IMR-90 (cell line): ENCODE measurements at regions not wholly inside any gene's neighbourhood (a gene's known extent, or its start where the extent isn't known, plus 50 kb on each side); places are given as distances from the start of the nearest gene placed in this dataset.

Source experiments
- ATAC-seq: fragments of 200-7000 bp; cut with Tn5 transposase; 2 replicates; pipeline ENCODE4 v1.9.1; 2020; ENCODE audit warnings: low read depth, mild to moderate bottlenecking, moderate library complexity
- BruUV-seq: library from RNA; stranded (reverse); fragments of 400-500 nt; replicated peaks from 2 replicates; lab custom pipeline; 2021; lab: Mats Ljungman, UMichigan
- CTCF ChIA-PET: fragments of 300-600 bp; formaldehyde crosslinking; extraction: SDS; loops from one replicate; lab custom pipeline; 2021; ENCODE audit warnings: antibody characterized with exemption; lab: Yijun Ruan, JAX
- POLR2A ChIA-PET: fragments of 300-600 bp; sonication (Branson Sonifier 250); formaldehyde crosslinking; loops from one replicate; lab custom pipeline; 2022; ENCODE audit warnings: antibody characterized with exemption; ENCODE audit not compliant: unreplicated experiment; lab: Charles Lee
- DNase-seq: peaks from one replicate; pipeline ENCODE4 v3.0.0; 2013
- H2AFZ ChIP-seq: replicated peaks from 2 replicates; pipeline ENCODE3; 2013; ENCODE audit warnings: low read length, mild to moderate bottlenecking; ENCODE audit not compliant: poor library complexity
- H2AK5ac ChIP-seq: 2 replicates; pipeline ENCODE4 v1.6.1; 2013; ENCODE audit warnings: low read depth, low read length, inconsistent platforms
- H2AK9ac ChIP-seq: replicated peaks from 2 replicates; pipeline ENCODE3; 2013; ENCODE audit warnings: mild to moderate bottlenecking, low read depth, low read length, moderate library complexity; ENCODE audit not compliant: poor library complexity
- H2BK120ac ChIP-seq: 2 replicates; pipeline ENCODE4 v1.6.1; 2013; ENCODE audit warnings: low read depth, low read length, inconsistent platforms
- H2BK15ac ChIP-seq: 3 replicates; pipeline ENCODE4 v1.6.1; 2013; ENCODE audit warnings: low read depth, low read length, inconsistent platforms
- H2BK20ac ChIP-seq: 2 replicates; pipeline ENCODE4 v1.6.1; 2013; ENCODE audit warnings: low read depth, mild to moderate bottlenecking, inconsistent platforms, low read length, moderate library complexity
- H2BK5ac ChIP-seq: 2 replicates; pipeline ENCODE4 v1.6.1; 2013; ENCODE audit warnings: mild to moderate bottlenecking, low read depth, low read length, inconsistent platforms; ENCODE audit not compliant: poor library complexity, severe bottlenecking
- H3K14ac ChIP-seq: replicated peaks from 2 replicates; pipeline ENCODE4 v1.6.1; 2013; ENCODE audit warnings: low read depth, low read length, inconsistent platforms
- H3K18ac ChIP-seq: 2 replicates; pipeline ENCODE4 v1.6.1; 2013; ENCODE audit warnings: low read depth, low read length, control low read depth
- H3K23ac ChIP-seq: 2 replicates; pipeline ENCODE4 v1.6.1; 2013; ENCODE audit warnings: low read depth, low read length, inconsistent platforms
- H3K27ac ChIP-seq: 2 replicates; pipeline ENCODE4 v1.5.1; 2013; ENCODE audit warnings: mild to moderate bottlenecking, control low read depth, low read length; ENCODE audit not compliant: insufficient read depth
- H3K27me3 ChIP-seq: 2 replicates; pipeline ENCODE4 v1.6.1; 2013; ENCODE audit warnings: low read length; ENCODE audit not compliant: control insufficient read depth, insufficient read depth
- H3K36me3 ChIP-seq: 2 replicates; pipeline ENCODE4 v1.6.1; 2013; ENCODE audit warnings: low read length, mixed read lengths; ENCODE audit not compliant: control insufficient read depth, insufficient read depth
- H3K4ac ChIP-seq: 2 replicates; pipeline ENCODE4 v1.6.1; 2013; ENCODE audit warnings: low read depth, low read length, inconsistent platforms
- H3K4me1 ChIP-seq: 2 replicates; pipeline ENCODE4 v1.6.1; 2013; ENCODE audit warnings: low read length, mixed read lengths; ENCODE audit not compliant: control insufficient read depth, insufficient read depth
- H3K4me2 ChIP-seq: 2 replicates; pipeline ENCODE4 v1.6.1; 2013; ENCODE audit warnings: low read depth, mild to moderate bottlenecking, control low read depth, low read length, moderate library complexity
- H3K4me3 ChIP-seq: 2 replicates; pipeline ENCODE4 v1.5.1; 2013; ENCODE audit warnings: low read depth, mild to moderate bottlenecking, control low read depth, low read length, moderate library complexity; ENCODE audit not compliant: insufficient read depth
- H3K56ac ChIP-seq: 2 replicates; pipeline ENCODE4 v1.6.1; 2013; ENCODE audit warnings: low read length, inconsistent platforms; ENCODE audit not compliant: insufficient read depth; ENCODE audit errors: extremely low read depth
- H3K79me1 ChIP-seq, 2 experiments: 2 replicates each; pipeline ENCODE4 v1.6.1; 2013; ENCODE audit warnings: low read length in 2 of 2, inconsistent platforms in 1 of 2, low read depth in 1 of 2
- H3K9ac ChIP-seq: 2 replicates; pipeline ENCODE4 v1.6.1; 2013; ENCODE audit warnings: low read depth, low read length, control low read depth
- H3K9me1 ChIP-seq: 2 replicates; pipeline ENCODE4 v1.6.1; 2013; ENCODE audit warnings: low read length, inconsistent platforms; ENCODE audit not compliant: insufficient read depth
- H3K9me3 ChIP-seq: 2 replicates; pipeline ENCODE4 v1.6.1; 2013; ENCODE audit warnings: low read length; ENCODE audit not compliant: control insufficient read depth, insufficient read depth
- H4K20me1 ChIP-seq: 2 replicates; pipeline ENCODE4 v1.6.1; 2013; ENCODE audit warnings: low read length, inconsistent platforms; ENCODE audit not compliant: insufficient read depth
- H4K5ac ChIP-seq: 2 replicates; pipeline ENCODE4 v1.6.1; 2013; ENCODE audit warnings: mild to moderate bottlenecking, low read depth, low read length, control low read depth
- H4K8ac ChIP-seq, 2 experiments: 2 replicates each; pipeline ENCODE4 v1.6.1; 2013; ENCODE audit warnings: low read depth in 2 of 2, low read length in 2 of 2, control low read depth in 1 of 2, inconsistent platforms in 1 of 2
- H4K91ac ChIP-seq: 2 replicates; pipeline ENCODE4 v1.6.1; 2013; ENCODE audit warnings: low read depth, low read length, inconsistent platforms; ENCODE audit not compliant: insufficient read depth
- BHLHE40 ChIP-seq: fragments of 150-350 bp; IDR thresholded peaks from 2 replicates; pipeline ENCODE4 v1.6.1; 2016; ENCODE audit warnings: mild to moderate bottlenecking, low read depth, low read length
- CEBPB ChIP-seq: IDR thresholded peaks from 2 replicates; pipeline ENCODE4 v1.6.1; 2012; ENCODE audit warnings: low read depth, low read length, improper control_type of control experiment
- CHD1 ChIP-seq: IDR thresholded peaks from 2 replicates; pipeline ENCODE4 v1.6.1; 2012; ENCODE audit warnings: low read depth, low read length, improper control_type of control experiment
- FOS ChIP-seq: fragments of 150-350 bp; IDR thresholded peaks from 2 replicates; pipeline ENCODE4 v1.6.1; 2016; ENCODE audit warnings: low read depth, low read length
- MAFK ChIP-seq: IDR thresholded peaks from 2 replicates; pipeline ENCODE4 v1.6.1; 2012; ENCODE audit warnings: low read depth, low read length, improper control_type of control experiment
- MAZ ChIP-seq: IDR thresholded peaks from 2 replicates; pipeline ENCODE4 v1.6.1; 2012; ENCODE audit warnings: low read depth, mild to moderate bottlenecking, low read length, improper control_type of control experiment, moderate library complexity, borderline replicate concordance
- MXI1 ChIP-seq: IDR thresholded peaks from 2 replicates; pipeline ENCODE4 v1.6.1; 2012; ENCODE audit warnings: low read depth, mild to moderate bottlenecking, low read length, moderate library complexity, borderline replicate concordance
- NFE2L2 ChIP-seq: fragments of 150-350 bp; IDR thresholded peaks from 2 replicates; pipeline ENCODE4 v1.6.1; 2016; ENCODE audit warnings: low read depth, mild to moderate bottlenecking, low read length
- POLR2A ChIP-seq: IDR thresholded peaks from 2 replicates; pipeline ENCODE4 v1.6.1; 2012; ENCODE audit warnings: mild to moderate bottlenecking, low read depth, low read length
- RAD21 ChIP-seq: IDR thresholded peaks from 2 replicates; pipeline ENCODE4 v1.6.1; 2012; ENCODE audit warnings: low read length, improper control_type of control experiment
- RCOR1 ChIP-seq: IDR thresholded peaks from 2 replicates; pipeline ENCODE4 v1.6.1; 2012; ENCODE audit warnings: mild to moderate bottlenecking, low read length, improper control_type of control experiment; ENCODE audit not compliant: insufficient replicate concordance
- RFX5 ChIP-seq: IDR thresholded peaks from 2 replicates; pipeline ENCODE4 v1.8.0; 2012; ENCODE audit warnings: low read depth, mild to moderate bottlenecking, low read length, moderate library complexity
- SMC3 ChIP-seq: fragments of 150-350 bp; IDR thresholded peaks from 2 replicates; pipeline ENCODE4 v1.6.1; 2016; ENCODE audit warnings: low read depth, mild to moderate bottlenecking, antibody characterized with exemption, low read length, moderate library complexity
- WGBS, 2 experiments: methylation state at CpG; one replicate each; pipeline versions ENCODE4 v1.1.5 to v1.1.7; 2013; ENCODE audit warnings: missing lambda C conversion rate in 2 of 2; ENCODE audit not compliant: insufficient read length in 1 of 2; ENCODE audit errors: extremely low coverage in 2 of 2; 5-methylcytosine and 5-hydroxymethylcytosine counted together
- dilution Hi-C: fragments of 300-500 bp; cut with HindIII; formaldehyde crosslinking; loops from one replicate; pipeline ENCODE4 v1.14.3; 2018; ENCODE audit warnings: low sequenced_read_pairs; ENCODE audit not compliant: unreplicated experiment
- in situ Hi-C: fragments of 300-500 bp; cut with MboI; formaldehyde crosslinking; loops from 3 replicates; pipeline ENCODE4 v1.14.3; 2019; ENCODE audit warnings: low sequenced_read_pairs, inconsistent platforms, mixed read lengths
- intact Hi-C: fragments of 100-400 bp; cut with micrococcal nuclease; formaldehyde crosslinking; loops from 2 replicates; pipeline ENCODE4 v1.10.0; 2022
- TF ChIP-seq, protein P1 (sequence below): conservative IDR thresholded peaks from 2 replicates; pipeline ENCODE4 v1.5.1; 2012; ENCODE audit warnings: mild to moderate bottlenecking, low read depth, low read length, improper control_type of control experiment
- TF ChIP-seq, protein P2 (sequence below): fragments of 150-350 bp; IDR thresholded peaks from 2 replicates; pipeline ENCODE4 v1.6.1; 2016; ENCODE audit warnings: low read depth, mild to moderate bottlenecking, low read length, moderate library complexity, borderline replicate concordance
- TF ChIP-seq, protein P3 (sequence below): fragments of 150-350 bp; IDR thresholded peaks from 2 replicates; pipeline ENCODE4 v1.6.1; 2017; ENCODE audit warnings: mild to moderate bottlenecking, antibody characterized with exemption, low read length, low read depth

DNA sequence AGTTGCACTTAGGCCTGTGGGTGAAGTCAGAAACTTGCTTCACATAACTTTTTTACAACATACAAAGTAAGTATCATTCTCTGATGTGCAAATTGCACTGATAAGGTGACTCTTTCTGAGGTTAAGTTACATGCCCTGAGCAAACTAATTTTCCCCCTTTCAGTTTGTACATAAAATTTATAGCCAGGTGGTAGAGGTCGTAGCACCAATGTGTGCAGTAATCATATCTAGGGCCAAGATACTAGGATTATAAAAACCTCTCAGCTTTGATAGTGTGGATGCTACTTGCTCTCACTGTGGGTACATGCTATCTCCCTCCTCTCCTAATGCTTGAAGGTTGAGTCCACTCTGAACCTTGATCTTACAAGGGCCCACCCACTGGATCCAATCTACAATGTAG, 130.7 kb upstream of the CPNE8 start:
- ChIA-PET POLR2A (no interaction called here), CTCF (no interaction called here)
- no peak overlapping the region for H3K27ac ChIP-seq
- H3K56ac ChIP-seq = no peak overlapping the region
- no peak overlapping the region for H2AK5ac ChIP-seq
- no peak for TF ChIP-seq BHLHE40
- TF ChIP-seq, protein P1, sequence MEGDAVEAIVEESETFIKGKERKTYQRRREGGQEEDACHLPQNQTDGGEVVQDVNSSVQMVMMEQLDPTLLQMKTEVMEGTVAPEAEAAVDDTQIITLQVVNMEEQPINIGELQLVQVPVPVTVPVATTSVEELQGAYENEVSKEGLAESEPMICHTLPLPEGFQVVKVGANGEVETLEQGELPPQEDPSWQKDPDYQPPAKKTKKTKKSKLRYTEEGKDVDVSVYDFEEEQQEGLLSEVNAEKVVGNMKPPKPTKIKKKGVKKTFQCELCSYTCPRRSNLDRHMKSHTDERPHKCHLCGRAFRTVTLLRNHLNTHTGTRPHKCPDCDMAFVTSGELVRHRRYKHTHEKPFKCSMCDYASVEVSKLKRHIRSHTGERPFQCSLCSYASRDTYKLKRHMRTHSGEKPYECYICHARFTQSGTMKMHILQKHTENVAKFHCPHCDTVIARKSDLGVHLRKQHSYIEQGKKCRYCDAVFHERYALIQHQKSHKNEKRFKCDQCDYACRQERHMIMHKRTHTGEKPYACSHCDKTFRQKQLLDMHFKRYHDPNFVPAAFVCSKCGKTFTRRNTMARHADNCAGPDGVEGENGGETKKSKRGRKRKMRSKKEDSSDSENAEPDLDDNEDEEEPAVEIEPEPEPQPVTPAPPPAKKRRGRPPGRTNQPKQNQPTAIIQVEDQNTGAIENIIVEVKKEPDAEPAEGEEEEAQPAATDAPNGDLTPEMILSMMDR = no peak
- no peak for TF ChIP-seq POLR2A
- TF ChIP-seq NFE2L2 = no peak
- TF ChIP-seq, protein P2, sequence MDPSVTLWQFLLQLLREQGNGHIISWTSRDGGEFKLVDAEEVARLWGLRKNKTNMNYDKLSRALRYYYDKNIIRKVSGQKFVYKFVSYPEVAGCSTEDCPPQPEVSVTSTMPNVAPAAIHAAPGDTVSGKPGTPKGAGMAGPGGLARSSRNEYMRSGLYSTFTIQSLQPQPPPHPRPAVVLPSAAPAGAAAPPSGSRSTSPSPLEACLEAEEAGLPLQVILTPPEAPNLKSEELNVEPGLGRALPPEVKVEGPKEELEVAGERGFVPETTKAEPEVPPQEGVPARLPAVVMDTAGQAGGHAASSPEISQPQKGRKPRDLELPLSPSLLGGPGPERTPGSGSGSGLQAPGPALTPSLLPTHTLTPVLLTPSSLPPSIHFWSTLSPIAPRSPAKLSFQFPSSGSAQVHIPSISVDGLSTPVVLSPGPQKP = no peak
- TF ChIP-seq CEBPB = no peak
- TF ChIP-seq CHD1 = no peak
- no peak for TF ChIP-seq MAFK
- TF ChIP-seq MAZ = no peak
- no peak for TF ChIP-seq MXI1
- no peak for TF ChIP-seq RAD21
- no peak for TF ChIP-seq SMC3
- no peak for TF ChIP-seq FOS
- TF ChIP-seq, protein P3, sequence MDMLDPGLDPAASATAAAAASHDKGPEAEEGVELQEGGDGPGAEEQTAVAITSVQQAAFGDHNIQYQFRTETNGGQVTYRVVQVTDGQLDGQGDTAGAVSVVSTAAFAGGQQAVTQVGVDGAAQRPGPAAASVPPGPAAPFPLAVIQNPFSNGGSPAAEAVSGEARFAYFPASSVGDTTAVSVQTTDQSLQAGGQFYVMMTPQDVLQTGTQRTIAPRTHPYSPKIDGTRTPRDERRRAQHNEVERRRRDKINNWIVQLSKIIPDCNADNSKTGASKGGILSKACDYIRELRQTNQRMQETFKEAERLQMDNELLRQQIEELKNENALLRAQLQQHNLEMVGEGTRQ = no peak
- no peak for TF ChIP-seq RFX5
- no peak for TF ChIP-seq RCOR1
- H3K18ac ChIP-seq = no peak overlapping the region
- H3K4ac ChIP-seq = no peak overlapping the region
- no peak overlapping the region for H2BK120ac ChIP-seq
- no peaks in the 10 kb centered on the region for H3K9me1 ChIP-seq
- no peak overlapping the region for H3K4me3 ChIP-seq
- H3K4me2 ChIP-seq = no peak overlapping the region
- no peaks in the 10 kb centered on the region for H3K27me3 ChIP-seq
- H3K36me3 ChIP-seq = no peaks in the 10 kb centered on the region
- H3K14ac ChIP-seq = no peak overlapping the region
- H2BK5ac ChIP-seq = no peak overlapping the region
- no peaks in the 10 kb centered on the region for H3K79me1 ChIP-seq
- no peak for DNase-seq
- no peak overlapping the region for H2BK15ac ChIP-seq
- H4K91ac ChIP-seq = no peak overlapping the region
- BruUV-seq = no TSS peak
- H3K9ac ChIP-seq = no peak overlapping the region
- intact Hi-C loops (no loop called here), dilution Hi-C loops (no loop called here), in situ Hi-C loops (no loop called here)
- no peak overlapping the region for H4K5ac ChIP-seq
- H2BK20ac ChIP-seq = no peak overlapping the region
- H3K23ac ChIP-seq = no peak overlapping the region
- ATAC-seq = no peak
- H4K8ac ChIP-seq = no peak overlapping the region
- no peaks in the 10 kb centered on the region for H3K4me1 ChIP-seq
- WGBS, 2 experiments = no CpG with 5 or more reads among the region's 1 CpG
- no peak overlapping the region for H2AFZ ChIP-seq
- H2AK9ac ChIP-seq = no peak overlapping the region
- H4K20me1 ChIP-seq = no peaks in the 10 kb centered on the region
- H3K9me3 ChIP-seq = peaks cover 4% of the 10 kb centered on the region
